ENCODE measurements at regions not wholly inside any gene's neighbourhood (a gene's known extent, or its start where the extent isn't known, plus 50 kb on each side); places are given as distances from the start of the nearest gene placed in this dataset.

GRCh38 chr5:111836426-111836825 lies 79.4 kb upstream of the NREP start:
- no peak overlapping the region for H3K4me2 ChIP-seq (ENCODE audit: insufficient read depth, low read length, poor library complexity, severe bottlenecking)
- H4K91ac ChIP-seq (ENCODE audit: low read depth, low read length, poor library complexity) = no peak overlapping the region
- H4K8ac ChIP-seq (ENCODE audit: low read depth, low read length) = no peak overlapping the region
- H3K14ac ChIP-seq (ENCODE audit: low read length) = no peak overlapping the region
- H3K27me3 ChIP-seq (ENCODE audit: control insufficient read depth in 3 of 3, insufficient read depth in 3 of 3, low read depth in 1 of 3, low read length in 3 of 3) = no peaks in the 10 kb centered on the region
- H3K9me3 ChIP-seq (replicated peaks in 1 of 2; ENCODE audit: control insufficient read depth in 2 of 2, insufficient read depth in 1 of 2, low read depth in 1 of 2, low read length in 2 of 2) = no peaks in the 10 kb centered on the region
- H3K9ac ChIP-seq (ENCODE audit: low read depth, low read length, poor library complexity) = no peak overlapping the region
- no peaks in the 10 kb centered on the region for H3K4me1 ChIP-seq (ENCODE audit: control insufficient read depth in 2 of 2, insufficient read depth in 1 of 2, low read depth in 1 of 2, low read length in 2 of 2)
- H3K4me3 ChIP-seq (ENCODE audit: low read length in 2 of 2) = no peak overlapping the region
- H3K36me3 ChIP-seq (replicated peaks in 1 of 2; ENCODE audit: control insufficient read depth in 2 of 2, insufficient read depth in 2 of 2, low read length in 2 of 2) = no peaks in the 10 kb centered on the region
- no peak overlapping the region for H2AK5ac ChIP-seq (ENCODE audit: low read depth, low read length)
- no peak overlapping the region for H2BK15ac ChIP-seq (ENCODE audit: low read length)
- no peaks in the 10 kb centered on the region for H3K79me1 ChIP-seq (ENCODE audit: low read depth, low read length)
- no peak overlapping the region for H2BK12ac ChIP-seq (ENCODE audit: low read length)
- H2AFZ ChIP-seq (ENCODE audit: low read length) = no peak overlapping the region
- H3K23ac ChIP-seq (ENCODE audit: low read depth, low read length, poor library complexity) = no peak overlapping the region
- DNase-seq (ENCODE audit: low spot score) = no peak
- H2BK120ac ChIP-seq (ENCODE audit: low read depth, low read length) = no peak overlapping the region
- no peak overlapping the region for H3K27ac ChIP-seq (replicated peaks; ENCODE audit: low read length)
- no peak overlapping the region for H3K4ac ChIP-seq (ENCODE audit: low read length)
- H2BK5ac ChIP-seq (ENCODE audit: low read length) = no peak overlapping the region
- H3K18ac ChIP-seq (ENCODE audit: low read length) = no peak overlapping the region

- Histone ChIP-seq H3K23ac (ENCODE audit: low read depth, low read length, poor library complexity) (no peak overlapping the region), H3K4ac (ENCODE audit: low read length) (no peak overlapping the region), H3K14ac (ENCODE audit: low read length) (no peak overlapping the region), H3K4me3 (ENCODE audit: low read length in 2 of 2) (no peak overlapping the region), H4K8ac (ENCODE audit: low read depth, low read length) (no peak overlapping the region), H3K4me2 (ENCODE audit: insufficient read depth, low read length, poor library complexity, severe bottlenecking) (no peak overlapping the region), H2BK120ac (ENCODE audit: low read depth, low read length) (no peak overlapping the region), H2AFZ (ENCODE audit: low read length) (no peak overlapping the region), H2BK12ac (ENCODE audit: low read length) (no peak overlapping the region), H2BK15ac (ENCODE audit: low read length) (no peak overlapping the region), H3K36me3 (replicated peaks in 1 of 2; ENCODE audit: control insufficient read depth in 2 of 2, insufficient read depth in 2 of 2, low read length in 2 of 2) (no peaks in the 10 kb centered on the region), H3K79me1 (ENCODE audit: low read depth, low read length) (no peaks in the 10 kb centered on the region), H3K18ac (ENCODE audit: low read length) (no peak overlapping the region), H3K4me1 (ENCODE audit: control insufficient read depth in 2 of 2, insufficient read depth in 1 of 2, low read depth in 1 of 2, low read length in 2 of 2) (no peaks in the 10 kb centered on the region), H4K91ac (ENCODE audit: low read depth, low read length, poor library complexity) (no peak overlapping the region), H3K27me3 (ENCODE audit: control insufficient read depth in 3 of 3, insufficient read depth in 3 of 3, low read depth in 1 of 3, low read length in 3 of 3) (no peaks in the 10 kb centered on the region), H2AK5ac (ENCODE audit: low read depth, low read length) (no peak overlapping the region), H3K9me3 (replicated peaks in 1 of 2; ENCODE audit: control insufficient read depth in 2 of 2, insufficient read depth in 1 of 2, low read depth in 1 of 2, low read length in 2 of 2) (no peaks in the 10 kb centered on the region), H3K27ac (replicated peaks; ENCODE audit: low read length) (no peak overlapping the region), H3K9ac (ENCODE audit: low read depth, low read length, poor library complexity) (no peak overlapping the region), H2BK5ac (ENCODE audit: low read length) (no peak overlapping the region)
- no CpG with 5 or more reads among the region's 2 CpGs for WGBS, 2 donors (ENCODE audit: extremely low coverage in 2 of 2, insufficient read length in 2 of 2, insufficient replicate concordance in 1 of 2)
- no peak for DNase-seq (ENCODE audit: low spot score)
Measured at GRCh38 chr5:111834926-111835599, 78.1 kb upstream of the NREP start.

- H3K27me3 ChIP-seq (ENCODE audit: control insufficient read depth in 3 of 3, insufficient read depth in 3 of 3, low read depth in 1 of 3, low read length in 3 of 3) = no peaks in the 10 kb centered on the region
- no peak overlapping the region for H3K27ac ChIP-seq (replicated peaks; ENCODE audit: low read length)
- no peaks in the 10 kb centered on the region for H3K36me3 ChIP-seq (replicated peaks in 1 of 2; ENCODE audit: control insufficient read depth in 2 of 2, insufficient read depth in 2 of 2, low read length in 2 of 2)
- H3K9me3 ChIP-seq (replicated peaks in 1 of 2; ENCODE audit: control insufficient read depth in 2 of 2, insufficient read depth in 1 of 2, low read depth in 1 of 2, low read length in 2 of 2) = no peaks in the 10 kb centered on the region
- no peak overlapping the region for H3K4ac ChIP-seq (ENCODE audit: low read length)
- H2BK12ac ChIP-seq (ENCODE audit: low read length) = no peak overlapping the region
- H3K4me2 ChIP-seq (ENCODE audit: insufficient read depth, low read length, poor library complexity, severe bottlenecking) = no peak overlapping the region
- H2AK5ac ChIP-seq (ENCODE audit: low read depth, low read length) = no peak overlapping the region
- H2BK15ac ChIP-seq (ENCODE audit: low read length) = no peak overlapping the region
- no peak overlapping the region for H4K8ac ChIP-seq (ENCODE audit: low read depth, low read length)
- no peak overlapping the region for H2BK5ac ChIP-seq (ENCODE audit: low read length)
- no peak overlapping the region for H4K91ac ChIP-seq (ENCODE audit: low read depth, low read length, poor library complexity)
- H2AFZ ChIP-seq (ENCODE audit: low read length) = no peak overlapping the region
- DNase-seq (ENCODE audit: low spot score) = no peak
- H3K79me1 ChIP-seq (ENCODE audit: low read depth, low read length) = no peaks in the 10 kb centered on the region
- H3K9ac ChIP-seq (ENCODE audit: low read depth, low read length, poor library complexity) = no peak overlapping the region
- H3K4me1 ChIP-seq (ENCODE audit: control insufficient read depth in 2 of 2, insufficient read depth in 1 of 2, low read depth in 1 of 2, low read length in 2 of 2) = no peaks in the 10 kb centered on the region
- no peak overlapping the region for H3K4me3 ChIP-seq (ENCODE audit: low read length in 2 of 2)
- no peak overlapping the region for H3K23ac ChIP-seq (ENCODE audit: low read depth, low read length, poor library complexity)
- H2BK120ac ChIP-seq (ENCODE audit: low read depth, low read length) = no peak overlapping the region
- H3K14ac ChIP-seq (ENCODE audit: low read length) = no peak overlapping the region
- H3K18ac ChIP-seq (ENCODE audit: low read length) = no peak overlapping the region
- no CpG with 5 or more reads among the region's 1 CpG for WGBS, 2 donors (ENCODE audit: extremely low coverage in 2 of 2, insufficient read length in 2 of 2, insufficient replicate concordance in 1 of 2)
Measured at GRCh38 chr5:111830333-111830732, 73.3 kb upstream of the NREP start.

- H3K79me1 ChIP-seq (ENCODE audit: low read depth, low read length) = no peaks in the 10 kb centered on the region
- no peaks in the 10 kb centered on the region for H3K36me3 ChIP-seq (replicated peaks in 1 of 2; ENCODE audit: control insufficient read depth in 2 of 2, insufficient read depth in 2 of 2, low read length in 2 of 2)
- H2BK15ac ChIP-seq (ENCODE audit: low read length) = no peak overlapping the region
- no peak overlapping the region for H3K4me2 ChIP-seq (ENCODE audit: insufficient read depth, low read length, poor library complexity, severe bottlenecking)
- H2AK5ac ChIP-seq (ENCODE audit: low read depth, low read length) = no peak overlapping the region
- H3K27ac ChIP-seq (replicated peaks; ENCODE audit: low read length) = no peak overlapping the region
- no peak overlapping the region for H4K8ac ChIP-seq (ENCODE audit: low read depth, low read length)
- no peaks in the 10 kb centered on the region for H3K27me3 ChIP-seq (ENCODE audit: control insufficient read depth in 3 of 3, insufficient read depth in 3 of 3, low read depth in 1 of 3, low read length in 3 of 3)
- H3K23ac ChIP-seq (ENCODE audit: low read depth, low read length, poor library complexity) = no peak overlapping the region
- no peak overlapping the region for H3K4me3 ChIP-seq (ENCODE audit: low read length in 2 of 2)
- H3K14ac ChIP-seq (ENCODE audit: low read length) = no peak overlapping the region
- DNase-seq (ENCODE audit: low spot score) = no peak
- H2BK5ac ChIP-seq (ENCODE audit: low read length) = no peak overlapping the region
- H3K4ac ChIP-seq (ENCODE audit: low read length) = no peak overlapping the region
- no peak overlapping the region for H2AFZ ChIP-seq (ENCODE audit: low read length)
- no peak overlapping the region for H2BK12ac ChIP-seq (ENCODE audit: low read length)
- H3K4me1 ChIP-seq (ENCODE audit: control insufficient read depth in 2 of 2, insufficient read depth in 1 of 2, low read depth in 1 of 2, low read length in 2 of 2) = no peaks in the 10 kb centered on the region
- H2BK120ac ChIP-seq (ENCODE audit: low read depth, low read length) = no peak overlapping the region
- H3K18ac ChIP-seq (ENCODE audit: low read length) = no peak overlapping the region
- no CpG with 5 or more reads among the region's 1 CpG for WGBS, 2 donors (ENCODE audit: extremely low coverage in 2 of 2, insufficient read length in 2 of 2, insufficient replicate concordance in 1 of 2)
- H4K91ac ChIP-seq (ENCODE audit: low read depth, low read length, poor library complexity) = no peak overlapping the region
- no peak overlapping the region for H3K9ac ChIP-seq (ENCODE audit: low read depth, low read length, poor library complexity)
- no peaks in the 10 kb centered on the region for H3K9me3 ChIP-seq (replicated peaks in 1 of 2; ENCODE audit: control insufficient read depth in 2 of 2, insufficient read depth in 1 of 2, low read depth in 1 of 2, low read length in 2 of 2)
Measured at GRCh38 chr5:111829701-111830100, 72.7 kb upstream of the NREP start.
